DMS153 treated with DMSO at 0.1 percent for 48 hours (cell line): ENCODE measurements at regions not wholly inside any gene's neighbourhood (a gene's known extent, or its start where the extent isn't known, plus 50 kb on each side); places are given as distances from the start of the nearest gene placed in this dataset.

Source experiments
- DNase-seq: peaks from one replicate; lab custom pipeline; 2025; ENCODE audit not compliant: unreplicated experiment; lab: John Stamatoyannopoulos, UW

- no peak for DNase-seq
Observed at GRCh38 chr13:85896516-85897450, 97.6 kb upstream of the SLITRK6 start.

- no peak for DNase-seq
Observed at GRCh38 chr13:85887406-85887805, 88.2 kb upstream of the SLITRK6 start.

DNA sequence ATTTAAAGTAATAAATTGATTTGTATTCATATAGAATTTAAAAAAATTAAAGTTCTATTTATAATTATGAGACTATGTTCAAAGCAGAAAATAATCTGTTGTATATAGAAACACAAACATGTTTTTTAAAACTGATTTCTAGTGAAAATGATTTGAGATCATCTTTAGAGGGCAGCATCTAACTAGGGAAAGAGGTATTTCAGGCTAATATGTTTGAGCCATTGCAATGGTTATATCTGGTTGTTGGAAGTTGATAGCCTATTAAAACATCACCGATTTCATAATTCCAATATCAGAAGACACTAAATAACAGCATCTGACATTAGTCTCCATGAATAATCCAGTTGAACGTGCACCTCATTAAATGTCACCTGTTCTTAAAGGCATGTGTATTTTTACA is 79.8 kb upstream of the SLITRK6 start:
- no peak for DNase-seq

DNA sequence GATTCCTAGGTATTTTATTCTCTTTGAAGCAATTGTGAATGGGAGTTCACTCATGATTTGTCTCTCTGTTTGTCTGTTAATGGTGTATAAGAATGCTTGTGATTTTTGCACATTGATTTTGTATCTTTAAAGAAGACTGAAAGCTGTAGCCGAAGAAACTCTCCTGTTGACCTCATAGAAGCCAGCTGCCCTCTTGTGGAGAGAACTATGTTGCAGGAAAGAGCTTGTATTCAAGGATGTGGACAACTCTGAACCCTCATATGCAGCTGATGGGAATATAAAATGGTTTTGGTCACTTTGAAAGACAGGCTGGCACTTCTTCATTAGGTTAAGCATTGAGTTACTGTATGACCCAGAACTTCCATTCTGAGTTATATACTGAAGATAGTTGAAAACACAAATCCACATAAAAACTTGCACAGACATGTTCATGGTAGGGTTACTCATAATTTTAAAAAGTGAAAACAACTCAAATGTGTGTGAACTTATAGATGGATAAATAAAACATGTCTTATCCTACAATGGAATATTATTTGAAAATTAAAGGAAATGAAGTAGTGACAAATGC is 65.8 kb upstream of the SLITRK6 start:
- no peak for DNase-seq

GRCh38 chr13:85853901-85854663 is 54.9 kb upstream of the SLITRK6 start:
- DNase-seq = no peak

DNA sequence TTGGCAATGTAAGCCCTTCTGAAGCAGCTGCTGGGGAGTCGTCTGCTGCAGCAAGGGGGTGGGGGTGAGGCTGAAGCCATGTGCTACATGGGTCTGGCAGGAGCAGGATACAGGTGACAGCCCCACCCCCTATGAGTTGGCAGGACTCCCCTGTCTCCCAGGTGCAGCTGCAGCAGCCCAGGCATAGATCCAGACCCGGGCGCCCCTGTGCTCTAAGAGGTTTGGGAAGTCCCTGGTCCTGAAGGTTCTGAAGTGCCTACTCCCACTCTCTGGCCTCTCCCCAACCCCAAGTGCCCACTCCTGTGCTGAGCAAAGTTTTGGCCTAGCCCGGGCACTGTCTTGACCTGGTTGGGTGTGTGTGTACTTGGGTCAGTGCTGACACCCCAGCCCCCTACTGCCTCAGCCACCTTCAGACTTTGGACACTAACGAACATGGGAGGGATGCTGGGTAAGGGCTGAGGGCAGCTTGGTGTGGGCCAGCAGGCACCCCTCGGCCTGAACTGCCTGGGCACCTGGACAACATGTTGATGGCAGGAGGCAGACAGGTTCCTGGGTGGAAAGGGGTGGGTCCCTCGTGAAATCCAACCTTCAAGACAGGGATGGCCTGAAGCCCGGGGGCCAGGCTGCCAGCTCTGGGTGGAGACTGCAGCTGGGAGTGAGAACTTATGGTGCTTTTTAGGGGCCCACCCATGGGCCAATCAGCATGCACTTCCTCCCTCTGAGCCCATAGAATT is 54.1 kb upstream of the SLITRK6 start:
- no peak for DNase-seq
